Mesendoderm (in vitro differentiated cells): ENCODE measurements at regions not wholly inside any gene's neighbourhood (a gene's known extent, or its start where the extent isn't known, plus 50 kb on each side); places are given as distances from the start of the nearest gene placed in this dataset.

Source experiments
- DNase-seq: peaks from one replicate; pipeline ENCODE4 v3.0.0; 2013
- H2AK5ac ChIP-seq: 2 replicates; pipeline ENCODE4 v1.6.1; 2013; ENCODE audit warnings: low read length, inconsistent platforms
- H2BK120ac ChIP-seq: 2 replicates; pipeline ENCODE4 v1.6.1; 2013; ENCODE audit warnings: low read depth, mild to moderate bottlenecking, low read length, moderate library complexity, mixed read lengths
- H2BK15ac ChIP-seq: replicated peaks from 2 replicates; pipeline ENCODE4 v1.6.1; 2013; ENCODE audit warnings: low read depth, mild to moderate bottlenecking, moderate library complexity
- H2BK5ac ChIP-seq: 2 replicates; pipeline ENCODE4 v1.6.1; 2013; ENCODE audit warnings: low read length, inconsistent platforms
- H3K18ac ChIP-seq: 2 replicates; pipeline ENCODE4 v1.6.1; 2013; ENCODE audit warnings: mild to moderate bottlenecking, low read length, mixed read lengths
- H3K23ac ChIP-seq: one replicate; pipeline ENCODE4 v1.6.1; 2013; ENCODE audit warnings: low read length
- H3K27ac ChIP-seq: 2 replicates; pipeline ENCODE4 v1.5.1; 2013; ENCODE audit warnings: low read depth, mild to moderate bottlenecking, inconsistent platforms, low read length, moderate library complexity
- H3K27me3 ChIP-seq: 2 replicates; pipeline ENCODE4 v1.6.1; 2013; ENCODE audit warnings: low read length, control low read depth, mild to moderate bottlenecking, inconsistent platforms; ENCODE audit not compliant: insufficient read depth, poor library complexity
- H3K36me3 ChIP-seq: 2 replicates; pipeline ENCODE4 v1.6.1; 2013; ENCODE audit warnings: low read length, inconsistent platforms; ENCODE audit not compliant: control insufficient read depth, insufficient read depth
- H3K4ac ChIP-seq: one replicate; pipeline ENCODE4 v1.6.1; 2013; ENCODE audit warnings: low read depth, mild to moderate bottlenecking, low read length, moderate library complexity
- H3K4me1 ChIP-seq: 2 replicates; pipeline ENCODE4 v1.6.1; 2013; ENCODE audit warnings: low read depth, low read length, inconsistent platforms; ENCODE audit not compliant: control insufficient read depth
- H3K4me2 ChIP-seq: 2 replicates; pipeline ENCODE4 v1.6.1; 2013; ENCODE audit warnings: low read length
- H3K4me3 ChIP-seq: 2 replicates; pipeline ENCODE4 v1.5.1; 2013; ENCODE audit warnings: mild to moderate bottlenecking, low read length
- H3K56ac ChIP-seq: one replicate; pipeline ENCODE4 v1.6.1; 2013; ENCODE audit warnings: low read length
- H3K79me1 ChIP-seq: 2 replicates; pipeline ENCODE4 v1.6.1; 2013; ENCODE audit warnings: low read length, inconsistent platforms
- H3K79me2 ChIP-seq: 2 replicates; pipeline ENCODE4 v1.6.1; 2013; ENCODE audit warnings: mild to moderate bottlenecking, low read length; ENCODE audit not compliant: control insufficient read depth, insufficient read depth
- H3K9ac ChIP-seq: 2 replicates; pipeline ENCODE4 v1.6.1; 2013; ENCODE audit warnings: low read length, inconsistent platforms
- H4K5ac ChIP-seq: one replicate; pipeline ENCODE4 v1.6.1; 2013; ENCODE audit warnings: low read length
- H4K8ac ChIP-seq: one replicate; pipeline ENCODE4 v1.6.1; 2013; ENCODE audit warnings: low read depth, mild to moderate bottlenecking, control low read depth, low read length, moderate library complexity
- WGBS: extraction: QIAGEN DNeasy Blood & Tissue Kit; methylation state at CpG from one replicate; pipeline ENCODE4 v1.1.7; 2013; ENCODE audit warnings: low lambda C conversion rate, missing lambda C conversion rate; ENCODE audit not compliant: insufficient coverage; ENCODE audit errors: extremely low coverage; 5-methylcytosine and 5-hydroxymethylcytosine counted together

DNA sequence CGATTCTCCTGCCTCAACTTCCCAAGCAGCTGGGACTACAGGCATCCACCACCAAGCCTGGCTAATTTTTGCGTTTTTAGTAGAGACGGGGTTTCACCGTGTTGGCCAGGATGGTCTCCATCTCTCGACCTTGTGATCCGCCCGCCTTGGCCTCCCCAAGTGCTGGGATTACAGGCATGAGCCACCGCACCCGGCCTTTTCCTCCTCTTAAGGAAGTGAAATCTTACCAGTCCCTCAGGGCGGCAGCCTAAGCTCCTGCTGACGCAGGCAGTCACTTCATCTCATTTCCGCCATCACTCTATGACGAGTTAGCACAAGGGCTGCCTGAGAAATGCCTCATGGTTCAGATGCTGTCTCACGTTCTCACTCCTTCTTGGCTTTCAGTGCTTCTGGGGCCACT is 246.0 kb upstream of the SHH start:
- Histone ChIP-seq H3K4me2 (no peak overlapping the region), H3K79me1 (no peaks in the 10 kb centered on the region), H3K4me1 (no peaks in the 10 kb centered on the region), H2BK5ac (no peak overlapping the region), H3K27me3 (no peaks in the 10 kb centered on the region), H3K4ac (no peak overlapping the region), H3K36me3 (no peaks in the 10 kb centered on the region), H3K4me3 (no peak overlapping the region), H3K18ac (no peak overlapping the region), H3K79me2 (no peaks in the 10 kb centered on the region), H3K56ac (no peak overlapping the region), H3K23ac (no peak overlapping the region), H3K9ac (no peak overlapping the region), H2AK5ac (no peak overlapping the region), H2BK15ac (no peak overlapping the region), H4K5ac (no peak overlapping the region), H3K27ac (no peak overlapping the region), H2BK120ac (no peak overlapping the region), H4K8ac (no peak overlapping the region)
- no peak for DNase-seq
- WGBS: no CpG with 5 or more reads among the region's 14 CpGs

DNA sequence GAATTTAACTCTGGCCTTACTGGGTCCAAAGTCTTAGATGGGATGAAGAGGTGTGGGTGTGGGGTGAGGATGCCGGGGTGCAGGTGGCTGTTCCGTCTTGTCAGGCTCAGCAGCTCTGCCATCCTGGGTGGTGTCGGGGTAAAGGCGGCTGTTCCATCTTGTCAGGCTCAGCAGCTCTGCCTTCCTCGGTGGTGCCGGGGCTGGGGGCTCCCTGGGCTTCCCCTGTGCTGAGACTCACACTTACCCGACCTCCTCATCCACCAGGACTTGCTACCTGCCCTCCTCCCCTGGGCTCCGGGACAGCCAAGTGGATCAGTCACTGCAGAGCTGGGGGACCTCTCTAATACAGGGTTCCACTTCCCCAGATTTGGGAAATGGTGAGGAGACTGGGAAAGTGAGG is 244.3 kb upstream of the SHH start:
- no peak overlapping the region for H3K4me3 ChIP-seq
- no peak overlapping the region for H3K23ac ChIP-seq
- H3K4me1 ChIP-seq: no peaks in the 10 kb centered on the region
- no peaks in the 10 kb centered on the region for H3K27me3 ChIP-seq
- H3K18ac ChIP-seq: no peak overlapping the region
- H2BK15ac ChIP-seq: no peak overlapping the region
- no peak overlapping the region for H2AK5ac ChIP-seq
- no peak overlapping the region for H3K4me2 ChIP-seq
- H3K79me1 ChIP-seq: no peaks in the 10 kb centered on the region
- no peak overlapping the region for H3K9ac ChIP-seq
- H3K56ac ChIP-seq: no peak overlapping the region
- no peak overlapping the region for H4K8ac ChIP-seq
- H3K79me2 ChIP-seq: no peaks in the 10 kb centered on the region
- H2BK120ac ChIP-seq: no peak overlapping the region
- no peak for DNase-seq
- H3K36me3 ChIP-seq: no peaks in the 10 kb centered on the region
- no peak overlapping the region for H3K27ac ChIP-seq
- no peak overlapping the region for H2BK5ac ChIP-seq
- WGBS: no CpG with 5 or more reads among the region's 8 CpGs
- H3K4ac ChIP-seq: no peak overlapping the region
- H4K5ac ChIP-seq: no peak overlapping the region

DNA sequence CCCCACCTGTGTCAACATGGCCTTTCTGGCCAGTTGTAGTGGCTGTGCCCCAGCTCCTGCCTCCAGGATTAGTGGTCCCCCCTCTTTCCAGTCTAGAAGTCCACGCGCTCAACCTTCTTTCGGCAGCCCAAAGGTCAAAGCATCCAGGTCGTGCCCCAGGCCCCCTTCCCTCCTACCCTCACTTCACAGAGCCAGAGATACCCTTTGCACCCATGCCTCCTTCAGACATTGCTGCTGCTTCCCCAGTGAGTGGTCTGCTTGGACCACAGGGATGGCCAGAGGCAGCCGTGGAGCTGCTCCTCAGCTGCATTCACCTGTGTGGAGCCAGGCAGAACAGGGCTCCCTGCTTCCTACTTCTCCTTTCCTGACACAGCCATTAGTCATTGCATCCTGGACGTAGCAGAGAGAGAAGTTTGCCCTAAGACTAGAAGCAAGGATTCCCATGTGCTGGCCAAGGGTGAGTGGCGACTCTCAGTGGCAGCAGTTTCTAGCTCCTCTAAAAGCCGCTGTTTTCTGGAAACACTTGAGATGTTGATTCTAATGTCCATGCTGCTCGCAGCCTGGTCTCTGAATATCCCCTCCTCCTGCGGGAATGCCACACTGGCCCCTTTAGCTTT is 243.1 kb upstream of the SHH start:
- Histone ChIP-seq H3K27ac (no peak overlapping the region), H4K5ac (no peak overlapping the region), H4K8ac (no peak overlapping the region), H2BK120ac (no peak overlapping the region), H2BK15ac (no peak overlapping the region), H2BK5ac (no peak overlapping the region), H3K27me3 (no peaks in the 10 kb centered on the region), H3K4me1 (no peaks in the 10 kb centered on the region), H3K18ac (no peak overlapping the region), H3K4me3 (no peak overlapping the region), H3K4me2 (no peak overlapping the region), H3K9ac (no peak overlapping the region), H3K79me2 (no peaks in the 10 kb centered on the region), H2AK5ac (no peak overlapping the region), H3K4ac (no peak overlapping the region), H3K23ac (no peak overlapping the region), H3K56ac (no peak overlapping the region), H3K36me3 (no peaks in the 10 kb centered on the region), H3K79me1 (no peaks in the 10 kb centered on the region)
- no CpG with 5 or more reads among the region's 10 CpGs for WGBS
- DNase-seq: no peak

DNA sequence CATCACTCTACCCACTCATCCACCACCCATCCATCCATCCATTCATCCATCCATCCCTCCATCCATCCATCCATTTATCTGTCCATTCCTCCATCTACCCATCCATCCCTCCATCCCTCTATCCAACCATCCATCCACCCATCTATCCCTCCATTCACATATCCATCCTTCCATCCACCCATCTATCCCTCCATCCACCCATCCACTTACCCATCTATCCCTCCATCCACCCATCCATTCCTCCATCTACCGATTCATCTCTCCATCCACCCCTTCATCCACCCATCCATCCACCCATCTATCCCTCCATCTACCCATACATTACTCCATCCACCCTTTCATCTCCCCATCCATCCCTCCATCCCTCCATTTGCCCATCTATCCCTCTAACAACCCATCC is 239.6 kb upstream of the SHH start:
- H4K5ac ChIP-seq: no peak overlapping the region
- H4K8ac ChIP-seq: no peak overlapping the region
- no peak overlapping the region for H3K56ac ChIP-seq
- WGBS: 100% methylated on average over 1 of the region's 1 CpG
- no peaks in the 10 kb centered on the region for H3K79me2 ChIP-seq
- no peak overlapping the region for H3K27ac ChIP-seq
- H3K18ac ChIP-seq: no peak overlapping the region
- H2BK15ac ChIP-seq: no peak overlapping the region
- no peaks in the 10 kb centered on the region for H3K79me1 ChIP-seq
- DNase-seq: no peak
- no peak overlapping the region for H3K9ac ChIP-seq
- no peak overlapping the region for H3K4ac ChIP-seq
- no peak overlapping the region for H2AK5ac ChIP-seq
- H2BK120ac ChIP-seq: no peak overlapping the region
- no peak overlapping the region for H3K4me2 ChIP-seq
- no peak overlapping the region for H3K4me3 ChIP-seq
- no peaks in the 10 kb centered on the region for H3K27me3 ChIP-seq
- no peak overlapping the region for H2BK5ac ChIP-seq
- no peaks in the 10 kb centered on the region for H3K36me3 ChIP-seq
- no peak overlapping the region for H3K23ac ChIP-seq
- no peaks in the 10 kb centered on the region for H3K4me1 ChIP-seq

DNA sequence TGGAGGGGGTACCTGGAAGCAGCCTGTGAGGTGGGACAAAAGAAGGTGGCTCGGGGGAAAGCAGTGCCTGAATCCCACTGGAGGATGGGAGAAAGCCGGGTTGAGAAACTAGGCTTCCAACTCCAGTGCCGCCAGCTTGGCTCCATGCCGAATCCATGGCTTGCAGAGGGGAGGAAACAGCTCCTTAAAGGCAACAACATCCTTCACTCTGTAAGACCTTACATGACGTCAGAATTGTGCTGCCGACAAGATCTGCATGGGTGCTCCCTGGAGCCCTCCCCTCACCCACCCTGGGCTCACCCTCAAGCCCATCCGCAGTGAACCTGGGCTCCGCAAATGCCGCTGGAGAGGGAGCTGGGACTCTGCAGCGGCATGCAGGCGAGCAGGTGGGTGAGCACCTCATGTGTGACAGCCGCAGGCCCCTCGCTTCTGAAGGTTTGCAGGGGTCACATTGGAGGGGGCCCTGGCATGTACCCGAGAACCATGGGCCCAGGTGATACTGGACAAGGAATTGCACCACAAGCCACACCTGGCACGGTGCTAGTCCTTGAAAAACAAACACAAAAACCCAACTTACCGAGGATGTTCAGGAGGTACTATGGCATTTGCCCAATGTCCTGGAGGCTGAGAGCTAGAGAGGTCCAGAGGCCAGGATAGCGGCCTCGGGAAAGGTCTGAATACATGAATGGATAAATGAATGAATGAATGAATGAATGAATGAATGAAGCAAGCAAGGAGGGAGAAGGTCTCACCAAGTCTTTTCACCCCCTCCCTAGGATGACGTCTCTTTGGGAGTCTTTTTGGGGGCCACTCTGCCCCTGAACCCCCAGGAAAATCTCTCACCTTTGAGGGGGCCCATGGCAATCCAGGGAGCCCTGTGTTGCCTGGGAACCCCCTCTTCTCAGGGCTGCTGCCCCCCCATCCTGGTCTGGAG is 238.6 kb upstream of the SHH start:
- WGBS: no CpG with 5 or more reads among the region's 19 CpGs
- no peak overlapping the region for H3K56ac ChIP-seq
- no peak for DNase-seq
- no peaks in the 10 kb centered on the region for H3K79me2 ChIP-seq
- no peaks in the 10 kb centered on the region for H3K36me3 ChIP-seq
- H3K27me3 ChIP-seq: no peaks in the 10 kb centered on the region
- H2BK120ac ChIP-seq: no peak overlapping the region
- H3K4ac ChIP-seq: no peak overlapping the region
- H4K8ac ChIP-seq: no peak overlapping the region
- H2BK5ac ChIP-seq: no peak overlapping the region
- no peaks in the 10 kb centered on the region for H3K79me1 ChIP-seq
- no peak overlapping the region for H3K4me2 ChIP-seq
- no peak overlapping the region for H2AK5ac ChIP-seq
- no peak overlapping the region for H3K4me3 ChIP-seq
- no peak overlapping the region for H4K5ac ChIP-seq
- H2BK15ac ChIP-seq: no peak overlapping the region
- H3K23ac ChIP-seq: no peak overlapping the region
- H3K9ac ChIP-seq: no peak overlapping the region
- H3K18ac ChIP-seq: no peak overlapping the region
- no peaks in the 10 kb centered on the region for H3K4me1 ChIP-seq
- H3K27ac ChIP-seq: no peak overlapping the region
